22Rv1 (cell line): ENCODE measurements at regions not wholly inside any gene's neighbourhood (a gene's known extent, or its start where the extent isn't known, plus 50 kb on each side); places are given as distances from the start of the nearest gene placed in this dataset.

Experiments
- ZFX ChIP-seq: fragments of 450-650 bp; IDR thresholded peaks from 2 replicates; pipeline ENCODE4 v1.6.1; 2017; ENCODE audit warnings: antibody characterized with exemption, borderline replicate concordance
- TF ChIP-seq, protein P1 (sequence below): fragments of 450-650 bp; IDR thresholded peaks from 2 replicates; pipeline ENCODE4 v1.5.1; 2017; ENCODE audit warnings: mild to moderate bottlenecking

DNA sequence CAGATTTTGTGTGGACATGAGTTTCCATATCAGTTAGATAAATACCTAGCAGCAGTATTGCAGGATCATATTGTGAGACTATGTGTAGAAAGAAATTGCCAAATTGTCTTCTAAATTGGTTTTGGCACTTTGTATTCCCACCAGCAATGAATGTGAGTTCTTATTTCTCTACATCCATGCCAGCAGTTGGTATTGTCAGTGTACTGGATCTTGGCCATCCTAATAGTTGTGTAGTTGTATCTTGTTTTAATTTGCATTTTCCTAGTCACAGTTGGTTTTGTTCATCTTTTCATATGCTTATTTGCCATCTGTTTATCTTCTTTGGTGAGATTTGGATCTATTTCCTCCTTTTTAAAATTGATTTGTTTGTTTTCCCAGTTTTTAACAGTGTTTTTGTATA, 154.7 kb upstream of the HCRTR2 start:
- TF ChIP-seq, protein P1, sequence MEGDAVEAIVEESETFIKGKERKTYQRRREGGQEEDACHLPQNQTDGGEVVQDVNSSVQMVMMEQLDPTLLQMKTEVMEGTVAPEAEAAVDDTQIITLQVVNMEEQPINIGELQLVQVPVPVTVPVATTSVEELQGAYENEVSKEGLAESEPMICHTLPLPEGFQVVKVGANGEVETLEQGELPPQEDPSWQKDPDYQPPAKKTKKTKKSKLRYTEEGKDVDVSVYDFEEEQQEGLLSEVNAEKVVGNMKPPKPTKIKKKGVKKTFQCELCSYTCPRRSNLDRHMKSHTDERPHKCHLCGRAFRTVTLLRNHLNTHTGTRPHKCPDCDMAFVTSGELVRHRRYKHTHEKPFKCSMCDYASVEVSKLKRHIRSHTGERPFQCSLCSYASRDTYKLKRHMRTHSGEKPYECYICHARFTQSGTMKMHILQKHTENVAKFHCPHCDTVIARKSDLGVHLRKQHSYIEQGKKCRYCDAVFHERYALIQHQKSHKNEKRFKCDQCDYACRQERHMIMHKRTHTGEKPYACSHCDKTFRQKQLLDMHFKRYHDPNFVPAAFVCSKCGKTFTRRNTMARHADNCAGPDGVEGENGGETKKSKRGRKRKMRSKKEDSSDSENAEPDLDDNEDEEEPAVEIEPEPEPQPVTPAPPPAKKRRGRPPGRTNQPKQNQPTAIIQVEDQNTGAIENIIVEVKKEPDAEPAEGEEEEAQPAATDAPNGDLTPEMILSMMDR, result no peak
- TF ChIP-seq ZFX, result no peak
